HG03060 (cell line): ENCODE measurements at regions not wholly inside any gene's neighbourhood (a gene's known extent, or its start where the extent isn't known, plus 50 kb on each side); places are given as distances from the start of the nearest gene placed in this dataset.
"Not testable (repeated sequence)": the region's sequence is repeated elsewhere in the genome, so short reads cannot be mapped to it uniquely, and the experiment has no call there.

ENCODE experiments used
- ATAC-seq: cut with Tn5 transposase; IDR thresholded peaks from one replicate; pipeline ENCODE4 v1.9.1; 2021; ENCODE audit warnings: low read depth, moderate number of reproducible peaks; ENCODE audit not compliant: unreplicated experiment

DNA sequence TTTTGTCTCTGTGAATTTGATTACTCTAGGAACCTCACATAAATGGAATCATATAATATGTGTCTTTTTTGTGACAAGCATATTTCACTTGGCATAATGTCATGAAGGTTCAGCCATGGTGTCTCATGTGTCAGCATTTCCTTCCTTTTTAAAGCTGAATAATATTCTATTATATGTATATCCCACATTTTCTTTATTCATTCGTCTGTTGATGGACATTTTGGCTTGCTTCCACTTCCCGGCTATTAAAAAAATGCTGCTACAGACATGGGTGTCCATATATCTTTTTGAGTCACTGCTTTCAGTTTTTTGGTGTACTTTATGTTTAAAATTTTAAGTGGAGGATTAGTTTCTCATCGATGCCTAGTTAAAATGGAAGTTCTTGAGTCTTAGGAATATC lies 59.8 kb upstream of the C5orf63 start:
- no peak for ATAC-seq

DNA sequence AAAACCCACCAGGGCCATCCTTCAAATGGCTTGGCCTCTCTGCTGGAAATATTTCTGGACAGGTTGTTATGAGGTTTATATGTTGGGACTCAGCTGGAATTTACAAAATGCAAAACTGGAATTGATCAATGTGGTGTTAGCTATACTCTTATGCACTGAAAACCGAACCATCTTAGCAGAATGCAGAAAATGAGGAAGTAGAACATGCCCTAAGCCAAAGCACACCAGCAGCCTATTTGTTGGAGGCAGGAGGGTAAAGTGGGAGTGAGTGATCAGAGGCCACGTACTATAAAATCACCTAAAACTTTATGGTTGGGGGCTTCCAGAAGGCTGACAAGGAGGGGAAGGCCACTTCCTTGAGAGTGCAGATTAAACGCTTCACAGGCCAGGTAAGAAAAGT lies 63.6 kb upstream of the C5orf63 start:
- ATAC-seq = no peak

- ATAC-seq = no peak
Observed at GRCh38 chr5:127143722-127144121, 70.4 kb upstream of the C5orf63 start.

DNA sequence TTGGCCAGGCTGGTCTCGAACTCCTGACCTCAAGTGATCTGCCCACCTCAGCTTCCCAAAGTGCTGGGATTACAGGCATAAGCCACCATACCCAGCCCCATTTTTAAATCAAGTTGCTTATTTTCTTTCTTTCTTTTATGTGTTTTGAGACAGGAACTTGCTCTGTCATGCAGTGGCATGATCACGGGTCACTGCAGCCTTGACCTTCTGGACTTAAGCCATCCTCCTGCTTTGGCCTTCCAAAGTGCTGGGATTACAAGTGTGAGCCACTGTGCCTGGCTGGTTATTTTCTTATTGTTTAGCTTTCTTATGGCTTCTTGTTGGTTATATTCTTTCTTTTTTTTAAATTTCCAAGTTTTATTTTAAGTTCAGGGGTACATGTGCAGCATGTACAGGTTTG lies 79.7 kb upstream of the C5orf63 start:
- ATAC-seq = no peak

- no peak for ATAC-seq
Observed at GRCh38 chr5:127153521-127153920, 80.2 kb upstream of the C5orf63 start.

GRCh38 chr5:127163750-127164149 lies 90.4 kb upstream of the C5orf63 start:
- no peak for ATAC-seq

DNA sequence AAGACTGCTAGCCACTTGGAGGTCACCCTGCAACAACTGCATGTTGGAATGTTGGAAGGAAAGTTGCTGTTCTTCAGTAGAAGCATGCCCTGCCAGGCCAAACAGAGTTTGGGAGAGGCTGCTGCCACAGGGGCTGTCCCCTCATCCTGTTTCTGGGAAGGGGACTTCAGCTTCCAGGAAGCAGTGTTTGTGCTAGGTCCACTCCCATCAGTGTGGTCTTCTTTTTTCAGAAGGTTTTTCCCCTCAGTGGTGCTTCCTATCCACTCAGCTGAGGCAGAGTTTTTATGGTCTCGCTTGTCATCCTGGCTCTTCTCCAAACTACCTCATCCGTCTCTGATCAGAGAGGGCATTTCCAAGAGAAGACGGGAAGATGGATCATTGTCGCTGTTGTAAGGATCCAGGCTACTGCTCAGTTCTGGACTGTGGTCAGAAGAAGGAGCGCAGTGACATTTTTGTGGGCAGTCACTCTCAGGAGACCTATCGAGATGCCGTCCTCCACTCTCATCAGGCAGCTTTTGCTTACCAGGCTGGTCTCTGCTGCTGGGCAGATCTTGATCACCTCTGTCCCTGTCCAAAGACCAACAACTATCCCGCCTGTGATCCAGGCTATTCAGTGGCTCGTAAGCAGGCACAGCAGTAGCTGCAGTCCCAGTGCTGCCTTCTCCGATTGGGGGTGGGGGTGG lies 97.8 kb upstream of the C5orf63 start:
- ATAC-seq = no peak

- ATAC-seq = no peak
Observed at GRCh38 chr5:127176769-127177168, 103.5 kb upstream of the C5orf63 start.

DNA sequence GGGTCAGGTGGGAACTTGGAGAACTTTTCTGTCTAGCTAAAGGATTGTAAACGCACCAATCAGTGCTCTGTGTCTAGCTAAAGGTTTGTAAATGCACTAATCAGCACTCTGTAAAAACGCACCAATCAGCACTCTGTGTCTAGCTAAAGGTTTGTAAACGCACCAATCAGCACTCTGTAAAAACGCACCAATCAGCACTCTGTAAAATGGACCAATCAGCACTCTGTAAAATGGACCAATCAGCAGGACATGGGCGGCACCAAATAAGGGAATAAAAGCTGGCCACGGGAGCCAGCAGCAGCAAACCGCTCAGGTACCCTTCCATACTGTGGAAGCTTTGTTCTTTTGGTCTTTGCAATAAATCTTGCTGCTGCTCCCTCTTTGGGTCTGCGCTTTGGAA lies 108.0 kb upstream of the MEGF10 start:
- not testable (repeated sequence) for ATAC-seq

DNA sequence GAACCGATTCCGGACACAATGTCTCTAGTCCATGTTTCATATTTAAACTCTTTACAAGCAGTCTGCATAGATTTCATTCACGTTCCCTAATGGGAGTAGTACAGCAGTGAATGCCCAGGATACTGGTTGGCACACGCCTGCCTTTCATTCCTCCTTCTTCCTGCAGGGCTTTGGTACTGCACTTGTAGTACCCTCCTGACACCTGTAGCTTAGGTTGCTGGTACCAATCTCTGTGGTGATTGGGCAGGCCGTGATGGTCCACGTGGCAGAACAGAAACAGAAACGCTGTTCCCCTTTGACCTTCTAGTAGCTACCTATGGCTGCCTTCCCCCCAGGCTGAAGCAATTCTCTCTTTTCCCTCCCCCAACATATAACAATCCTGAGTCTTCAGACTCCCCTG lies 107.3 kb upstream of the MEGF10 start:
- ATAC-seq = no peak

DNA sequence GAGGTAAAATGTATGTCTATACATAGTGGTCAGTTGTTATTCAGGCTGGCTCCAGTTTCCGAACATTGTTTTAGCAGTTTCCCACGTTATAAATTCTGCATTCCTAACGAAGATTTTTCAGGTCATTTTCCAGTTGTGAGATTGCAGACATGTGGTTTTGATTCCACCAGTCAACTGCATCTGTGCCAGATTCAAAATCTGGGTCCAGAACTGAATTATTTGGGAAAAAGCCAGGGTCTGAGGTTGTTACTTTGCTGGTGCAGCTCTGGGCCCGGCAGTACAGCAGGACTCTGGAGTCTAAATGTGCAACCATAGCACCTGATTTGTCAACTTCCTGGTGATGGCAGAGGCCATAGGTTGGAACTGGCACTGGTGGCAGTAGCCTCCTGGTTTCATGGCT lies 105.7 kb upstream of the MEGF10 start:
- no peak for ATAC-seq

GRCh38 chr5:127186657-127187056 lies 103.9 kb upstream of the MEGF10 start:
- no peak for ATAC-seq

- ATAC-seq = no peak
Observed at GRCh38 chr5:127187706-127188105, 102.9 kb upstream of the MEGF10 start.

DNA sequence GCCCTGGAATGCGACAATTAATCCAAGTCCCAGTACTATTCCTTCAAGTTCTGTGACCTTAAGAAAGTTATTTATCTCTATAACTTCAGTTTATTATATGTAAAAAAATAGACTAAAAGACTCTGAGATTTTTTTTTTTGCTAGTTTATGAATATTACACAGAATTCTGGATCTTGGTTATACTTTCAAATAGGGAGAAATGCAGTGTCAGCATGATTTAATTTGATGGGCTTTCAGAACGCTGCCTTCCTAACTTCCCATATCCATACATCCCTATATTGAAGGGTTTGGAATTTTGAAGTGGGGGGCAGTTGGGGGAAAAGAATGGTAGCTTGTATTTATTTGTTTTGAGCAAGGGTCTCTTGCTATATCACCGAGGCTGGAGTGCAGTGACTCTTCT lies 98.4 kb upstream of the MEGF10 start:
- ATAC-seq = no peak

DNA sequence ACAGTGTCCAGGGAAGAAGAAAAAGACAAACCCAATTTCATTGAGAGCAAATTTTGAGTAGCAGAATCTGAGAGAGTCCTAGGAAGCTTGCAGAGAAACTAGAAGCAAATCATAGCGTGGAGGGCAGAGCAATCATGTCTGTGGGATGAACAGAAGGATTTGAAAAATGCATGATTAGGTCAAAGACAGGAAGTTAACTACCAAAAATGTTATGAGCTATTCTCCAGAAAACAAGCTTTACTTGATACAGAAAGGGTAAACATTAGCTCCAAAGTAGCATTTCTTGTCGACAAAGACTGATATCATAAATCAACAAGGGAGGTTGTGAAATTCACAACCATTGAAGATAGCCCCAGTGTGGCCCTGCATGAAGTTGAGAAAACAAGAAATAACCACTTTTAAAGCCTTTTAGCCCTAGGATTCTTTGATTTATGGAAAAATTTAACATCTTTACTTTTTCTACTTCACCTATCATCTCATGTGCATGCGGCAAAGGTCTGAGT lies 97.7 kb upstream of the MEGF10 start:
- ATAC-seq = no peak

GRCh38 chr5:127196042-127196441 lies 94.6 kb upstream of the MEGF10 start:
- no peak for ATAC-seq

DNA sequence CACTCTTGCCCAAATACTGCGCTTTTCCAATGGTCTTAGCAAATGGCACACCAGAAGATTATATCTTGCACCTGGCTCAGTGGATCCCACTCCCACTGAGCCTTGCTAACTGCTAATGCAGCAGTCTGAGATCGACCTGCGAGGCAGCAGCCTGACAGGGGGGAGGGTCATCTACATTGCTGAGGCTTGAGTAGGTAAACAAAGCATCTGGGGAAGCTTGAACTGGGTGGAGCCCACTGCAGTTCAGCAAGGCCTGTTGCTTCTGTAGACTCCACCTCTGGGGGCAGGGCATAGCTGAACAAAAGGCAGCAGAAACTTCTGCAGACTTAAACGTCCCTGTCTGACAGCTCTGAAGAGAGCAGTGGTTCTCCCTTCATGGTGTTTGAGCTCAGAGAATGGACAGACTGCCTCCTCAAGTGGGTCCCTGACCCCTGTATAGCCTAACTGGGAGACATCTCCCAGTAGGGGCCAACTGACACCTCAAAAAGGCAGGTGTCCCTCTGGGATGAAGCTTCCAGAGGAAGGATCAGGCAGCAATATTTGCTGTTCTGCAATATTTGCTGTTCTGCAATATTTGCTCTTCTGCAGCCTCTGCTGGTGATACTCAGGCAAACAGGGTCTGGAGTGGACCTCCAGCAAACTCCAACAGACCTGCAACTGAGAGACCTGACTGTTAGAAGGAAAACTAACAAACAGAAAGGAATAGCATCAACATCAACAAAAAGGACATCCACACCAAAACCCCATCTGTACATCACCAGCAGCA lies 93.0 kb upstream of the MEGF10 start:
- ATAC-seq = not testable (repeated sequence)

DNA sequence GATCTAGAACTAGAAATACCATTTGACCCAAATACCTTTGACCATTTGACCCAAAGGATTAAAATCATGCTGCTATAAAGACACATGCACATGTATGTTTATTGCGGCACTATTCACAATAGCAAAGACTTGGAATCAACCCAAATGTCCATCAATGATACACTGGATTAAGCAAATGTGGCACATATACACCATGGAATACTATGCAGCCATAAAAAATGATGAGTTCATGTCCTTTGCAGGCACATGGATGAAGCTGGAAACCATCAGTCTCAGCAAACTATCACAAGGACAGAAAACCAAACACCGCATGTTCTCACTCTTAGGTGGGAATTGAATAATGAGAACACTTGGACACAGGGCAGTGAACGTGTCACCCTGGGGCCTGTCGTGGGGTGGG lies 87.9 kb upstream of the MEGF10 start:
- ATAC-seq = not testable (repeated sequence)

- ATAC-seq = no peak
Observed at GRCh38 chr5:127203818-127204217, 86.8 kb upstream of the MEGF10 start.

GRCh38 chr5:127205147-127205546 lies 85.4 kb upstream of the MEGF10 start:
- ATAC-seq = no peak

DNA sequence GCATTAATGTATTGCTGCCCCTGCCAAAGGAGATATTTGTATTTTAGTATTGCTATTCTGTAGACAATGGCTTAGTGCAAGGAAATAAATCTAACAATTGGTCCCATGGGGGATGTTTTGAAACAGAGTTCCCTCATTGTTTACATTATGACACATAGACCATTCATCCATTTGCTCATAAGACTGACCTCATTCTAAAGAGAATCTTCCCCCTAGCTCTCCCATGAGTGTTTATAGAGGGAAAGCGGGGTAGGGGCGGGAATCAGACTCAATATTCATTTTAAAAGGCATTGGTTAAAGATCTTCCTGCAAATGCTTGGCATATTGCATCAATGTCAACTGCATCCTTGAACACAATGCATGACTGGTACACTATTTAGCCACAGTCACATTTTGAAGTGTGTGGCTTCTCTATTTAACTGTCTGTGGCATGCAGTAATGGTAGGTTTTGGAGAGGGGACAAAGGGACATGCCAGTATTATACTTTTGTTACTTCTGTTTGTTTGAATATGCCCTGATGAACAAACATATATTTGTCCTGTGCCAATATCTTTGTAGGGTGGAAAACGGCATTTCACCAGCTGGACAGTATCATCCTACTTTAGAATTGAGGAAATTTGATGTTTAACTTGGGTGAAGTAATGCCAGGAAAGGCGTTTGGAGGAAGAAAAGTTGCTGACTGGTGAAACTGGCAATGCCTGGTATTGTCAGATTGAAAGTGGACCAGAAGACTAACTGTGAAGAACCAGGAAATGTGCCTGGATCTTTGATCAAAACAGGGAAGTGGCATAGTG lies 84.1 kb upstream of the MEGF10 start:
- no peak for ATAC-seq
